ENCODE measurements at regions not wholly inside any gene's neighbourhood (a gene's known extent, or its start where the extent isn't known, plus 50 kb on each side); places are given as distances from the start of the nearest gene placed in this dataset.
A peak's percentile ranks its signal among the peaks of the same experiment; 100 is the strongest.

DNA sequence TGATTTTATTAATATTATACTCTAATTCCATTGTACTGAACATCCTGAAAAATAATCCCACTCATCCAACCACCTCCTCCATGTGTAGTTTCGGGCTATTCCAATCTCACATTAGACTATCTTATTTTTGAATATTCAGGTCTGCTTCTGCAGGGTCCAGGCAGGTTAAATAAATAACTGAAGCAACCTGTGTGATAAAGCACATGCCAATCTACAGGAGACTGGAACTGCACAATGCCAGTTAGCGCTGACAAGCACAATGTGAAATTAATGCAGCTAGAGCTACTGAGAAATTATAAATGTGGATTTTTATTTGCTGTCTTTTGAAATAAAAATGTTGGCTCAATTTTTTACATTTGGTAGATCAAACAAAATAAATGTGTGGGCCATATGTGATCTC, 540.1 kb upstream of the ATXN8OS start:
- no peak for DNase-seq

DNA sequence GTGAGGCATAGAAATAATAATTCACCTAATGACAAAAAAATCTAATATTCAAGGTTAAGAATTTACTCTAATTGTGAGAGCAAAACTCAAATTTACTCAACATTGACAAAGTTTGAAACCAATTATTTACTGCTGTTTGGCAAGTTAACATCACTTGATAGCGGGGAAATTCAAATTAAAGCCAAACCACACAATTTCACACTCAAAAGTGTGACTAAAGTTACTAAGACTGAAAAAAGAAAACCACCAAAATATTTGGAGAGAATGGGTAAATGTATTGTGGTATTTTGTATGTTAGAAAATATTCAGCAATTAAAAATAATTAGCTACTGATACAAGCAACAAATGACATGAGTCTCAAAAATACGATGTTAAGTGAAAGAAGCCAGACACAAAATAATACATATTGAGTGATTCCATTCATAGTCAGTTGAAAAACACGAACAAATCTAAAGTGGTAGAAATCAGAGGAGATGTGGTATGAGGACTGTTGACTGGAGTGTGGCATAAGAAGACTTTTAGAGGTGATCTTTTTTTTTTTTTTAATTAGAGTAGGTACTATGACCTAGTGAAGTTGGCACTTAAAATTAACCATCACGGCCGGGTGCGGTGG, 541.4 kb upstream of the ATXN8OS start:
- DNase-seq: no peak

DNA sequence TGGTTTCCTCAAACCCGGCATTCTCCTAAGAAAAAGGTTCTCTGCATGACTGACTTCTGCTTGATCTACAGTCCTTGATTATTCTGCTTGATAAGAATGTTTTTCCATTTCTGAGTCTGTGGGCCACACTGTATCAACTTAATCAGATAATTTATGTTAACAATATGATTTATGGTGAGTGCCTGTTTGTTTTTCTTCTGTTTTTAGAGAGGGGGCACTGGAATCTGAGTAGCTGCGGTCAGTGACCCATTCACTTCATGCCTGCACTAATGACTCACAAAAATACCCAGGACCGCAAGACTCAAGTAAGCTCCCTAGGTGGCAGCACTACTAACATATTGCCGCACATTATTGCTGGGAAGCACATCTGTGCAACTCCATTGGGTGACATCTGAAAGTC, 542.3 kb upstream of the ATXN8OS start:
- no peak for DNase-seq

DNA sequence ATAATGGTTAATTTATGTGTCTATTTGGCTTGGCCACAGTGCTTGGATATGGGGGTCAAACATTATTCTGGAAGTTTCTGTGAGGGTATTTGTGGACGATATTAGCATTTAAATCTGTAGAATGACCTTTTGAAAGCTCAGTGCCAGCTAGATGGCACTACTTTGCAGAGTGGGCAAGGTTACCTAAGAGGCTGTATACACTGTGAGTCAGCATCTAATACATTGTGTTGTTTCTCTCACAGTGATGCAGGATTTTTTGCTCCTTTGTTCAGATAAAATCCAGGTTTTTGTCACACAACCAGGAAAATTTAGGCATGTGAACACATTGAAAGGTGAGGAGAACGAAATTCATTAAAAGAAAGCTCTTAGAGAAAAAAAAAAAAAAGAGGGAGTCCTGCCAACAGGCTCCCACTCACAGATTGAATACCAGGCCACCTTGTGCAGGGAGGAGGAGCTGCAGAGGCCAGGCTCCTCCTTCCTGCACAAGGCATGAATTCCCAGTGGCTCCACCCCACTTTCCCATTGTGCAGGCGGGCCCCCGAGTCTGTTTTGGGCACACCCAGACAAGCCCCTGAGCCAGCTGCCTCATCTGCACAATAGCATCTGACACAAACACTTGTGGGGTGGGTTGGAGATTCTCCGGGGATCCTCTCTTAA, 551.0 kb upstream of the ATXN8OS start:
- DNase-seq: no peak

DNA sequence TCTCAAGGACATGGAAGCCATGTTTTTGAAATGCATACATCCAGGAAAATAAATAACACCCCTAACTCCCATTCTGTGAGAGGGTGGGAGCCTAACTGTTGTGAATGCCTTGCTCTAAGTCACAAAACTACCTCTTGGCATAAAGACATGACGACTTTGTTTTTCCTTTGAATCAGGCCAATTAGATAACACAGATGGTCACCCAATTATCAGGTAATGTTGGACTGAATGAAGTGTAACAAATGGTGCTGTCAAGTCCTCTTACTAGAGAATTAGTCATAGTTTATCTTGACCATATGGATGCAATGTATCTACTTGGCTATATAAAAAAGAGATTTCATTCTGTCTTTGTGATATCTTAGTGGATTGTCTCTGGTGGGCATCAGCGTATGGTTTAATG, 553.6 kb upstream of the ATXN8OS start:
- DNase-seq: no peak

DNA sequence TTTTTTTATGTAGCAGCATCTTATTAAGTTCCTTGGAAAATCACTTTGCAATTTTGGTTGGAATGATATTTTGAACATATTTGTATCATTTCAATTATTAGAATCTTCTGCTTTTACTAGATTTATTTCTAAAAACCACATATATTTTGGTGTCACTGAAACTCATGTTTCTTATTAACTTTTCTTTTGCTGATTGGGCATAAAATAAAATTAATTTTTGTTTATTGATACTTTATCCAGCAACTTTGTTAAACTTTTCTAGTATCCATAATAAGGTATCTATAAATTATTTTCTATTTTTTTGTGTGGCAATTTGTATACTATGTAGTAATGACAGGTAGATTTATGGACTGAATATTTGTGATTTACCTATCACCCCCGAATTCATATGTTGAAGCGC, 556.4 kb upstream of the ATXN8OS start:
- DNase-seq: no peak

DNA sequence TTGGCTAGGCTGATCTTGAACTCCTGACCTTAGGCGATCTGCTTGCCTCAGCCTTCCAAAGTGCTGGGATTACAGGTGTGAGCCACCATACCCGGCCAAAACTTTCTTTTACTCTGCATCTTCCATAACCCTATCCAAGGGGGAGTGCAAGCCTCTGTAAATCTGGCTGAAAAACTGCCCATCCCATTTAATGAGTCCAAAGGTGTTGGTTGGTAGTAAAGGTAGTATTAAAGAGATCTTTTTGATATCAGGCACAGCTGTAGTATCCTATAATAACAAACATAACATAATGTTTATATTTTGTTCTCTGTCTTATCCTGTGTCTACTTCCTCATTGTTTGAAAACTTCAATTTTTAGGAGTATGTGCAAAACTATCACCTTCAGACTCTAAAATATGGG, 559.8 kb upstream of the ATXN8OS start:
- DNase-seq: no peak

DNA sequence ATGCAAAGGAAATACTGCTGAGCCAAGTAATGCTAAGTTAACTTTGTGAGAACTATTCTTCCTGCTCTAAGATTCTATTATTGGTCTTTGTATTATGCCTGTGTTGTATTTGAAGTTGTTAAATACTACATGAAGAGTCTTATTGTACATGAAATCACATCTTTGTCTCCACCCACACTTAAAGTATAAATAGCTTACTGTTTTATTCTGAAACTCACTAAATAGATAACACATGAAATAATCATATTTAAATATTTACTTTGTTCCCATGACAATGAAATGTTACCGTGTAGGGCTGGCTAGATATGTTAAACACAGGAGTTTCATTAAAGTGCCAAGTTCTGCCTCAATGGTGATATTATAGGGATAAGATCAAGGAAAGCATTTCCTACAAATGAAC, 562.1 kb upstream of the ATXN8OS start:
- no peak for DNase-seq

DNA sequence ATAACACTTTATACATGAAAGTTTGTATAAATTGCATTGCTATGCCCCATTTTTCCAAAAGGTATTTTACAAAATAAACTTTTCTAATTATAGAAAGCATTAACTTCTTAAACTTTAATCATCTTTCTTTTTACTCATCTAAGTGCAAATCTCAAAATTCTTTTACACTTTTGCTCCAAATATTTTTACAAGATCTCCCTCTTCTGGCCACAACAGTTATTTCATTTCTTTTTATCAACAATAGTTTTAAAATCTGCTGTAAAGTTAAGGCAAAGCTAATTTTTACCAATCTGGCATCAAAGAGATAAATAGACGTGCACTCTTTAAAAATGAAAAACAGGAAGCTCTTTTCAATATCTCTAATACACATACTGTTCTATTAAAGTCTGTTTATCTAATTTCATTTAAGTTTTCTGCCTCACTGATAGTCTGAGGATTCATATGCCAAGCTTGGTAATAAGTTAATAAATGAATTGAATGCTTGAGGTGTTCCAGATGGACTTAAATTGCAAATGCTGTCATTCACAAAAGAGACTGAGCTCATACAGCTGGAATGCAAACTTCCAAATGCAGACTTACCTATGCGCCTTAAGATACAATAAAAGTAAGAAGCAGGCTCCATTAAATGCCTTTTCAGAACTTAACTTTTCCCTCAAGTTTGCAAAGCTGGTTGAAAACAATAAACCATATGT, 583.0 kb upstream of the ATXN8OS start:
- peak; percentile 7 for DNase-seq

DNA sequence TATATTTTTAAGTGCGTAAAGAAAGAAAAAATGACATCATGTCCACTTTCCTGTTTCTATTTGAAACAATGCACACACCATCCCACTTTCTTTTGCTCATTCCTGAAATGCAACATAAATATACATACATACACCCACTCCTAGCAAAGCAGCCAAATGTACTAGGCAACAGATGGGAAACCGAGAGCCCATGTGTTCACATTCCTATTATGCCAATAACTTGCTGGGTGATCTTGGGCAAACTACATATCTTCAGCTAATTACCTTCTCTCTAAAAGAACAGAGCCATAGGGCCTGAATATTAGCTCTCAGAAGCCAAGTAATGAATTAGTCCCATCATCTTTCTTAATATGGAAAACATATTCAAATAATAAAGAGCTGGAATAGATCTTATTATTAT, 610.6 kb upstream of the ATXN8OS start:
- DNase-seq: no peak

DNA sequence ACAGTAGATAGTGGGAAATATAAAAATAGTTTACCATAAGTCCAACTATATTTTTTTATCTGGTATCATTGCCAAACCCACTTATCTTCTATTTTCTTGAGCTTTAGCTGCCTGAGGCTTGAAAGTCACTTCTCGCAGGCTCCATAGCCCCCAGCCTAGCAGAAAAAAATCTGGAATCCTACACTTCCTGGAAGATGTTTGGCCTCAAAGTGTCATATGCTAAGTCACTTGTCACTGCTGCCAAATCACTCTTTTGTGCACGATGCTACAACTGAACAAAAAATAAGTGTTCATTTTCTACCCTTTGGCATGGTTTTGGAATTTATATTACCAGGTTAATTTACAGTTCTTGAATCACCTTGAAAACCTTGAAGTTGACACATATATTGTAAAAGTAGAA, 612.5 kb upstream of the ATXN8OS start:
- no peak for DNase-seq

DNA sequence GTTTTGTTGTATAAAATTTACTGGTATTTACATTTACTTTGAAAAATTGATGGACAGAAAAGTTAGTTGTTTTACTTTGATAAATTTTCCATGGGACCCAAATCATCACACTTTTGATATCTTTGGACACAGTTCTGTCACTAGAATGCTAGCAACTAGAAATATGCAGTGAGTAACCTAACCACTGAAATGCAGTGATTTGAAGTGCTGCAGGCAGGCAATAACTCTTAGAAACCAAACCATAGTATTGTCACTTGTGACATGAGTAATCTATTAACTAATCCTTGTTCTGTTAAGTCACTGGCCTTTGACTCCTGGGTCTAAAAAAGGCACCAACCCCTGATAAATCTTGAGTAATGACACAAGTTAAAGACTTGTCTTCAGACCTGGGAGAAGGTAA, 620.0 kb upstream of the ATXN8OS start:
- no peak for DNase-seq

DNA sequence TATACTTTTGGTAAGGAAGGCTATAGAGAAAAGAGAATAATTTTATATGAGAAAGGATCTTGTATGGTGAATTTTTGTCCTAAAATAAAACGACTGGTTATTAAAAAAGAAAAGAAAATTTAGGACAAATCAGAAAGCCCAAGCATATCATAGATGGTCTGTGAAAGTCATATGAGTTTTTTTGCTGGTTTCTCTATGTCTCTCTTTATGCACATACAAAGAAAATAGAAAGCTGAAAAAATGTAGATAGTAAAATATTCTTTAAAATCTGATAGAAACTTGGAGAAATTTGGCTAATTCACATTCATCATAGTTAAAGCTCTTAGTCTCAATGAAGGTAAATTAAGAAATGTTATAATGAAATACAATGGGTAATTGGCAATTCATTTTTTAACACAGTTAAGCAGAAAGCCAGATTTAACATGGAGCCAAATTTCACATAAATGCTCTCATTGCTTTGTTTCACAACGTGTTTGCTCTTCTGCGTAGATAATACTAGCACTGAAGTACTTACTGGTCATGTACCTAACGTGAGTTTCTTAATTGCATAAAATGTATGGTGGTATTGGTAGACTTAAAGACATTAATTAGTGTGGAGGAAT, 621.5 kb upstream of the ATXN8OS start:
- DNase-seq: no peak

DNA sequence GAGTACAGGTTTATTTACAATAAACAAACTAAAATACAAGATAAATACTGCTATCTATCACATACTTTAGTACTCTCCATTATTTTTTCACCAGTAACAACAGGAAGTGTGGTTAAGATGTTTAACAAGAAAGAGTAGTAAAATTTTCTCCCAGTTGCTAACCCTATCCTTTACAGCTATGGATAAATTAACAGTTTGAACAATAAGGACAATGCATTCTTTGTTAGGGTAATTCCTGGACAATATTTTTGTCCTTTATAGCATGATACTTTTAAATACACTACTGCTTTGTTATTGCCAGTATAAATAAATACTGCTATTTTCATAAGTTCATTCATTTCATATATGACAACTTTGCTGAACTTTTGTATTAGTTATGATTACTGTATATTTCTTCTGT, 630.2 kb upstream of the ATXN8OS start:
- no peak for DNase-seq

DNA sequence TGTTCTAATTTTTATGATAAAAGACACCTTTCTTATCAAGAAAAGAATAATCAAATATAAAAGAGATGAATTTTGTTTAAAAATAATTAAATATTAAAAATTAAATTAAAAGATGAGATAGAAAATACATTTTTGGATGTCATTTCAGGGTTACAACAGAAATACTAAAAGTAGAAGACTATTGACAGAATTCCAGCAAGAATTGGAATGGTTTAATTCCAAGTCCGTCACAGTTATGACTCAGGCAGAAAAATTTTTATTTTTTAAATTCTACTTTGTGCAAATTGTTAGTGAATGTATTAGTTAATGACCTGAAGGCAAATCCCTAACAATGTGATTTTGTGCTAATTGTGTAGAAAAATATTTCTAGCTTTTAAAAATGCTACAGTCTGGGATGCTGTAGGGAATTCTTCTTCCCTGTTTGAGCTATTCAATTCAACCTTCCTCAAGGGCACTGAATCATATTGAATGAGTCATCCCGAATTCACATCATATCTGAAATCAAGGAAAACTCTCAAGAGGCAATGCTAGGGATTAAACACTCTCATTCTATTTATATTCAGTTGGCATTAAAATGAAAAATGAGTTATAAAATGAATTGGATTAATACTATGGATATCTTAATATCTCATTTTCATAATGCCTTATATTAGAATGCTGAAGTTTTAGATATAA, 633.5 kb upstream of the ATXN8OS start:
- DNase-seq: no peak

DNA sequence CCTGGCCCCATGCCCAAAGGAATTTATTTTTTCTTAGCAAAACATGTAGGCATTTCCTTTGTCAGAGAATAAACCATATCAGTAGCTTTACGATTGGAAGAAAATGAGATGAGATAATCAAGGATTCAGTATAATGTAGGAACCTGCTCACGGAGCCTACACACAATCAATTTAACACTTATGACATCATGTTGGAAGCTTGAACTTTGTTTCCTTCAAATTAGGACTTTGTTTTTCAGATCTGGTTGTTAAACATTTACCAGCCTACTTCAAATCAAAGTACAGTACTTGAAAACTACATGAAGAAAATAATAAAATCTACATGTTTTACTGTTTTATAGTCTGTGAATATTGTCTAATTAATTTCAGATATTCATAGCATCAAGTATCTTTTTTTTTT, 639.0 kb upstream of the ATXN8OS start:
- DNase-seq: no peak

DNA sequence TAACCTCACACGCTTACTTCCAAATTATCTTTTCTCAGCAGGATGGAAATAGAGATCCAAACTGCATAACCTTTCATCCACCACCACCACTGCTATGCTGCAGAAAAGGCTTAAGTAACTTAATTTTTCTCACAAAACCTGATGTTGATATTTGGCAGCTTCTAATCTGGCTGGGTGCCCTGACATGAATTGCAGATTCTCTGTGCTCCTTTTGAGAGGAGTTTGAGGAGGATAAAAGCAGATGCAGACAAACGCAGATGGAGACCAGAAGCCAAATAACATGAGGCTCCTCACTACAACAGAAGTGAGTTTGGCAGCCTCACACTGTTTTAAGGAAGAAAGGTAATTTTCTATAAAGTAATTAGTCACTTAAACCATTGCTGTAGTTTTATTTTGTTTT, 646.2 kb upstream of the ATXN8OS start:
- peak; percentile 33 for DNase-seq

DNA sequence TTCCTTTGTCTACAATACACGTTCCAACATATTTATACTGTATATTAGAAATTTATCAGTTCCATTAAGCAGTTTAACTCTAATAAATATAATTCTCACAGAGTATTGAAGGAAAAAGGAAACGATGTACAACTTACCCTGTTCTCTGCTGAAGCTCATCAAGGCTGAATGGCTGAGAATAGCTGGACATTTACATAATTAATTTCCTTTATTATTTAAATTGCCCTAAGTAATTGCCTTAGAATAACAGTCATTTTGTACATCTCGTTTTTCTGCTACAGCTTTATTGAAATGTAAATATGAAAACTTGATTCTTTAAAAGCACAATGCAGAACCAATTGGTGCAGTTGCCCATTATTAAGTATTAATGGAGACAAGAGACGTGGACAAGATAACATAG, 648.3 kb upstream of the ATXN8OS start:
- no peak for DNase-seq

DNA sequence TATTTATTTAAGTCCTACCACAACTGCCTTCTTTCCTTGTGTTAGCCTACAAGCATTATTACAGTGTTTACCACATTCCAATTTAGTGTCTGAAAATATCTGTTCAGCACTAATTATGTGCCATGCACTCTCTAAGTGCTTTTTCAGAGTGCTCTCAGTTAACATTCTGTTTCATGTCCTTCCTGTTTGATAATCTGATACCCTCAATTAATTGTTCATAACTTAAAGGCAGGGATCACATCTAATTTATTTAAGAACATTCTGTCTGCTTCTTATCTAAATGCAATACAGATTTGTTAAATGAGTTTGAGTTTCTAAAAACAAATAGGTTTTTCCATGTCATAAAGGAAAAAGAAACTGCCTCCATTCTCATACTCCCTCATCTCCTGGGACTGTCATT, 649.6 kb upstream of the ATXN8OS start:
- peak; percentile 5 for DNase-seq

DNA sequence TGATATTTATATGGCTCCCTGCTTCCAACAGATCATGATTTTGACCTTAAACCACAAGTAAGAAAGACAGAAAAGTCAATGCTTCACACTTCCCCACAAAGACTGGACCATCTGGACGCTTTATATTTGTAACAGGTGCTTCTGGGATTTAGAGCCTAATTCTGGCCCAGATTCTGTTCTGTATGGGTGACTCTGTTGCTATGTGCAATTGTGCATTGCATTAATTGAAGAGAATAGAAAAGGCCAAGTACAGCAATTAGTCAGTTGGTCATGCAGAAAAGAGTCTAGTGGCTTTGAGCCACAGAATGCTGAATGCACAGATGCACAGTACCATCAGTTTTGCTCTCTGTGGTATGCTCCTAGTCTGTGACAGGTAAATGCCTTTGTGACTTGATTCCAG, 657.4 kb upstream of the ATXN8OS start:
- DNase-seq: no peak

DNA sequence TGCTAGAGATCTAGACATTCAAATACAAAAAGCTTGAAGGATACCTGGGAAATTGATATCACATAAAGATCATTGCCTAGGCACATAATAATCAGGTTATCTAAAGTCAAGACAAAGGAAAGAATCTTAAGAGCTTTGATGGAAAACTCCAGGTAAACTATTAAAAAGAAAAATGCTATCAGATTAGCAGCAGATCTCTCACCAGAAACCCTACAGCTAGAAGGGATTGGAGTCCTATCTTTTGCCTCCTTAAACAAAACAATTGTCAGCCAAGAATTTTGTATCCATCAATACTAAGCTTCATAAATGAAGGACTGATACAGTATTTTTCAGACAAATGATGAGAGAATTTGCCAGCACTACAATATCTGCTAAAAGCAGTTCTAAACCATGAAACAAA, 682.4 kb upstream of the ATXN8OS start:
- DNase-seq: no peak

DNA sequence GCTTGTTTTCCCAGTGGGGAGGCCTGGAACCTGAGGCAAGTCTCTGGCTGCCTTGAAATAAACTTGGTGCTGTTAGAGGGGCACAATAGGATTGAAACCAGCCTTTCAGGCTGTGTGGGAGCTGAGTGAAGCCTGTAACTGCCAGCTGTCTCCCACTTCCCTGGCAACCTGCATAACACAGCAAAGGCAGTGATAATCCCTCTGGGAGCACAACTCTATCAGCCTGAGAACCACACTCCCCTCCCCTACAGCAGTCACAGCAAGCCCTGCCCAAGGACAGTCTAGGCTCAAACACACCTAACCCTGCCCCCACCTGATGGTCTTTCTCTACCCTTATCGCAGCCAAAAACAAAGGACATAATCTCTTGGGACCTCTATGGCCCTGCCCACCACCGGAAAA, 683.8 kb upstream of the ATXN8OS start:
- DNase-seq: no peak

DNA sequence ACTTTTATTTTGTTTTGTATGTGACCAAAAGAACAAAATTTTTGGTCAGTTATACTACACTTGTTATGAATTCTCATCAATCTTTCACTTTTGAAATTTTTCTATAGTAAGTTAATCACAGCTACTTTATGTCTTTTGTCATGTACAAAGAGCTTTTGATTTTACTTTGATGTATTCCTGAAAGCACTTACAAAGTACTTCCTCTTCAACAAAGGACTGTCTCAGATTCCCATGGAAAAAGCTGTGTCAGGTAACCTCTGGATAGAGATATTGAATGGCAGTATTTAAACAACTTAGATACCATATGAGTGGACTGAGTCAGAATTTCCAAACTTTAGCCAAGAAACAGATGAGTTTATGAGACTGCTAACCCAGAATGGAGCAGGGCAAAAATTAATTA, 689.3 kb upstream of the ATXN8OS start:
- no peak for DNase-seq

DNA sequence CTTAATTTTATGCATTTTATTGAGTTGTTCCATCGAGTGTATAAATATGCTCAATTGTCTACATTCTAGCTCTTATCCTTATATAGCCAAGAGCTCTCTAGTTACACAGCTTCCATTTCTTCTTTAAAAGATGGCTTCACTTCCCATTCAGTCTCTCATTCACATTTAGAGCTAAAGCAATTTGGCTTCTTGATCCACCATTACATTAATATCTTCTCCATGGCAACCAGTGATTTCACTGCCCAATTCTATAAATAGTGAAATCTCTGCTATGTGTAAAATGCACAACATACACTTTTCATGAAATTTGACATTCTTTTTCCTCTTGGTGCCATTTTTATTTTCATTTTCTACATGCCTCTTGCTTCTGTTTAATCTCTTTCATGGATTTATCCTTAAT, 696.9 kb upstream of the ATXN8OS start:
- no peak for DNase-seq
